Activated T-cell treated with anti-CD3 and anti-CD28 coated beads for 24 hours (primary cell): ENCODE measurements at regions not wholly inside any gene's neighbourhood (a gene's known extent, or its start where the extent isn't known, plus 50 kb on each side); places are given as distances from the start of the nearest gene placed in this dataset.
"Not testable (repeated sequence)": the region's sequence is repeated elsewhere in the genome, so short reads cannot be mapped to it uniquely, and the experiment has no call there.

Experiments
- DNase-seq: peaks from one replicate; pipeline ENCODE4 v3.0.0-alpha.2; 2020; ENCODE audit warnings: low read depth

GRCh38 chr7:6938284-6938683 lies 112.2 kb upstream of the CCZ1B start:
- peak; percentile 3 for DNase-seq

- not testable (repeated sequence) for DNase-seq
Observed at GRCh38 chr7:6939126-6939525, 113.1 kb upstream of the CCZ1B start.

- DNase-seq: not testable (repeated sequence)
Observed at GRCh38 chr7:6939896-6940295, 113.8 kb upstream of the CCZ1B start.

- DNase-seq: not testable (repeated sequence)
Observed at GRCh38 chr7:6946873-6947272, 120.8 kb upstream of the CCZ1B start.

GRCh38 chr7:6950231-6950630 lies 124.2 kb upstream of the CCZ1B start:
- not testable (repeated sequence) for DNase-seq

- DNase-seq: not testable (repeated sequence)
Observed at GRCh38 chr7:6951553-6951952, 125.5 kb upstream of the CCZ1B start.

- DNase-seq: not testable (repeated sequence)
Observed at GRCh38 chr7:6953138-6953797, 127.2 kb upstream of the CCZ1B start.

- DNase-seq: not testable (repeated sequence)
Observed at GRCh38 chr7:6953798-6954181, 127.7 kb upstream of the CCZ1B start.

- not testable (repeated sequence) for DNase-seq
Observed at GRCh38 chr7:6955385-6955784, 129.3 kb upstream of the CCZ1B start.

- DNase-seq: not testable (repeated sequence)
Observed at GRCh38 chr7:6955990-6956566, 130.0 kb upstream of the CCZ1B start.

- DNase-seq: not testable (repeated sequence)
Observed at GRCh38 chr7:6958371-6958770, 132.3 kb upstream of the CCZ1B start.

- DNase-seq: not testable (repeated sequence)
Observed at GRCh38 chr7:6959942-6960341, 133.9 kb upstream of the CCZ1B start.

- not testable (repeated sequence) for DNase-seq
Observed at GRCh38 chr7:6962871-6963270, 136.8 kb upstream of the CCZ1B start.

GRCh38 chr7:6965051-6965450 lies 139.0 kb upstream of the CCZ1B start:
- peak; percentile 28 for DNase-seq

- DNase-seq: not testable (repeated sequence)
Observed at GRCh38 chr7:6970180-6970579, 144.1 kb upstream of the CCZ1B start.

- not testable (repeated sequence) for DNase-seq
Observed at GRCh38 chr7:6974876-6975275, 148.8 kb upstream of the CCZ1B start.

GRCh38 chr7:6975346-6975745 lies 149.3 kb upstream of the CCZ1B start:
- DNase-seq: not testable (repeated sequence)

GRCh38 chr7:6977368-6977767 lies 151.3 kb upstream of the CCZ1B start:
- not testable (repeated sequence) for DNase-seq

- not testable (repeated sequence) for DNase-seq
Observed at GRCh38 chr7:6978326-6978725, 152.3 kb upstream of the CCZ1B start.

- DNase-seq: not testable (repeated sequence)
Observed at GRCh38 chr7:6979456-6979855, 153.4 kb upstream of the CCZ1B start.

- not testable (repeated sequence) for DNase-seq
Observed at GRCh38 chr7:6982375-6982774, 156.3 kb upstream of the CCZ1B start.

GRCh38 chr7:6986892-6987291 lies 160.8 kb upstream of the CCZ1B start:
- not testable (repeated sequence) for DNase-seq

GRCh38 chr7:6988608-6989007 lies 162.5 kb upstream of the CCZ1B start:
- not testable (repeated sequence) for DNase-seq

GRCh38 chr7:6989968-6990367 lies 163.9 kb upstream of the CCZ1B start:
- not testable (repeated sequence) for DNase-seq
